SK-N-SH (cell line): ENCODE measurements at regions not wholly inside any gene's neighbourhood (a gene's known extent, or its start where the extent isn't known, plus 50 kb on each side); places are given as distances from the start of the nearest gene placed in this dataset.

Experiments
- CTCF ChIA-PET: fragments of 300-600, 350-600 bp; formaldehyde crosslinking; extraction: SDS; loops from one replicate; lab custom pipeline; 2021; lab: Yijun Ruan, JAX
- POLR2A ChIA-PET: fragments of 350-600 bp; sonication (Branson Sonifier 250); formaldehyde crosslinking; extraction: SDS; loops from one replicate; lab custom pipeline; 2020; ENCODE audit warnings: antibody characterized with exemption, inconsistent platforms; lab: Yijun Ruan, JAX
- DNase-seq: peaks from one replicate; pipeline ENCODE4 v3.0.0; 2012
- H2AFZ ChIP-seq: fragments of 200-600 bp; sonication (generic); 2 replicates; pipeline ENCODE4 v1.8.1; 2016; ENCODE audit warnings: antibody characterized with exemption, mild to moderate bottlenecking, low read depth
- H3F3A ChIP-seq: fragments of 200-600 bp; sonication (generic); replicated peaks from 2 replicates; pipeline ENCODE3; 2016; ENCODE audit warnings: antibody characterized with exemption, mild to moderate bottlenecking; ENCODE audit not compliant: insufficient read depth
- H3K27ac ChIP-seq, 2 experiments: fragments of 200-500 bp in 1 of 2; fragments of 200-600 bp in 1 of 2; sonication (Bioruptor generic) in 1 of 2; sonication (generic), shearing (Covaris generic) in 1 of 2; 2 replicates each; pipeline versions ENCODE4 v1.5.1 to v1.6.1; 2014 to 2016; ENCODE audit warnings: low read depth in 2 of 2, inconsistent platforms in 1 of 2, low read length in 1 of 2, mild to moderate bottlenecking in 1 of 2, mixed read lengths in 1 of 2
- H3K27me3 ChIP-seq: fragments of 200-600 bp; sonication (generic), shearing (Covaris generic); 2 replicates; pipeline ENCODE4 v1.6.1; 2016; ENCODE audit warnings: mixed run types; ENCODE audit not compliant: insufficient read depth
- H3K36me3 ChIP-seq, 2 experiments: fragments of 200-500 bp in 1 of 2; fragments of 200-600 bp in 1 of 2; sonication (Bioruptor generic) in 1 of 2; sonication (generic) in 1 of 2; replicated peaks in 1 of 2; 2 replicates each; pipeline versions ENCODE3 to v1.5.1; 2014 to 2016; ENCODE audit warnings: low read length in 1 of 2, mild to moderate bottlenecking in 1 of 2; ENCODE audit not compliant: insufficient read depth in 2 of 2, control insufficient read depth in 1 of 2
- H3K4me1 ChIP-seq, 2 experiments: fragments of 200-500 bp in 1 of 2; fragments of 200-600 bp in 1 of 2; sonication (Bioruptor generic) in 1 of 2; sonication (generic), shearing (Covaris generic) in 1 of 2; 2 replicates each; pipeline versions ENCODE4 v1.5.1 to v1.6.1; 2014 to 2016; ENCODE audit warnings: low read depth in 1 of 2, low read length in 1 of 2, mixed run types in 1 of 2; ENCODE audit not compliant: insufficient read depth in 2 of 2, control insufficient read depth in 1 of 2
- H3K4me2 ChIP-seq: fragments of 200-600 bp; sonication (generic), shearing (Covaris generic); 2 replicates; pipeline ENCODE4 v1.6.1; 2017; ENCODE audit warnings: mixed run types
- H3K4me3 ChIP-seq, 2 experiments: fragments of 200-500 bp in 1 of 2; fragments of 200-600 bp in 1 of 2; sonication (Bioruptor generic) in 1 of 2; sonication (generic), shearing (Covaris generic) in 1 of 2; 2 replicates each; pipeline versions ENCODE4 v1.5.1 to v1.8.1; 2014 to 2016; ENCODE audit warnings: low read depth in 2 of 2, inconsistent platforms in 1 of 2, low read length in 1 of 2, mild to moderate bottlenecking in 1 of 2, mixed read lengths in 1 of 2, moderate library complexity in 1 of 2
- H3K79me2 ChIP-seq: fragments of 200-600 bp; sonication (generic); 2 replicates; pipeline ENCODE4 v1.8.1; 2017; ENCODE audit warnings: mild to moderate bottlenecking; ENCODE audit not compliant: insufficient read depth
- H3K9ac ChIP-seq: fragments of 200-600 bp; sonication (generic); 2 replicates; pipeline ENCODE4 v1.6.1; 2017; ENCODE audit warnings: mixed run types
- H3K9me2 ChIP-seq: fragments of 200-600 bp; sonication (generic); 2 replicates; pipeline ENCODE4 v1.6.1; 2017; ENCODE audit warnings: mixed run types
- H3K9me3 ChIP-seq: fragments of 200-600 bp; sonication (generic); 2 replicates; pipeline ENCODE4 v1.6.1; 2017; ENCODE audit warnings: mixed run types, mild to moderate bottlenecking, moderate library complexity
- H4K20me1 ChIP-seq: fragments of 200-600 bp; sonication (generic); 2 replicates; pipeline ENCODE4 v1.6.1; 2017; ENCODE audit warnings: mild to moderate bottlenecking, mixed run types; ENCODE audit not compliant: insufficient read depth
- CHD2 ChIP-seq: fragments of 150-350 bp; IDR thresholded peaks from 2 replicates; pipeline ENCODE4 v1.6.1; 2018; ENCODE audit warnings: low read length; ENCODE audit not compliant: partially characterized antibody
- FOSL2 ChIP-seq: IDR thresholded peaks from 2 replicates; pipeline ENCODE4 v1.4.0; 2012; ENCODE audit warnings: low read depth, mild to moderate bottlenecking, moderate library complexity, borderline replicate concordance
- FOXM1 ChIP-seq: IDR thresholded peaks from 2 replicates; pipeline ENCODE4 v1.4.0; 2012; ENCODE audit warnings: low read depth, mild to moderate bottlenecking
- GATA2 ChIP-seq: sonication (generic); formaldehyde crosslinking; IDR thresholded peaks from 2 replicates; pipeline ENCODE4 v1.5.0; 2020; ENCODE audit warnings: mild to moderate bottlenecking, missing genetic modification reagents
- MEF2A ChIP-seq: IDR thresholded peaks from 2 replicates; pipeline ENCODE4 v1.4.0; 2012; ENCODE audit warnings: low read depth, borderline replicate concordance
- TAF1 ChIP-seq: IDR thresholded peaks from 2 replicates; pipeline ENCODE4 v1.6.1; 2012; ENCODE audit warnings: low read depth, mild to moderate bottlenecking, low read length, moderate library complexity, borderline replicate concordance
- YY1 ChIP-seq: IDR thresholded peaks from 2 replicates; pipeline ENCODE4 v1.4.0; 2012; ENCODE audit warnings: low read depth, mild to moderate bottlenecking
- WGBS: methylation state at CpG from one replicate; pipeline ENCODE4 v1.1.6; 2017; ENCODE audit warnings: low lambda C conversion rate; 5-methylcytosine and 5-hydroxymethylcytosine counted together
- TF ChIP-seq, protein P1 (sequence below): fragments of 200-600 bp; sonication (generic); IDR thresholded peaks from 2 replicates; pipeline ENCODE4 v1.6.1; 2017; ENCODE audit warnings: antibody characterized with exemption, mild to moderate bottlenecking, moderate library complexity
- TF ChIP-seq, protein P2 (sequence below): fragments of 150-350 bp; IDR thresholded peaks from 2 replicates; pipeline ENCODE4 v1.6.1; 2016; ENCODE audit warnings: mild to moderate bottlenecking, low read depth, low read length

DNA sequence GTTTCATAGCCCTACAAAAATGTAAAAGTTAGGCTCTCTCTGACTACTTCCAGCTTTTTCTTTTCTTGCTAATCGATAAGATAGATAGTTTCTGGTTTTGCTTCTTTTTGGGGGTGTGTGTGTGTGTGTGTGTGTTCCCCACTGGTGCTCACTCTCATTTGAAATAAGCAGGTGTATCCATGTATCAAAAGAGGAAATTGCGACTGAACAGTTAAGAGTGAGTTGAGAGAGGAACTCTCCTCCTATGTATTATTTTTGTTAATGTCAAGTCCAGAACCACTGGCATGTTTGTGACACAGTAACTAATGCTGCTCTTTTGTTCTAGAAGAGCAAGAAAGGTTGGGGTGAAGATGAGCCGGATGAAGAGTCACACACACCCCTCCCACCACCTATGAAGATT lies 96.7 kb upstream of the UMPS start:
- Histone ChIP-seq H2AFZ (no peak overlapping the region), H3F3A (no peaks in the 10 kb centered on the region), H3K9me3 (no peaks in the 10 kb centered on the region), H3K4me2 (no peak overlapping the region), H3K9me2 (no peaks in the 10 kb centered on the region), H3K79me2 (no peaks in the 10 kb centered on the region), H3K9ac (no peak overlapping the region), H3K27me3 (no peaks in the 10 kb centered on the region), H3K4me1 (no peaks in the 10 kb centered on the region; a peak in 1 of 4 replicates), H3K27ac (no peak overlapping the region), H3K4me3 (no peak overlapping the region), H4K20me1 (no peaks in the 10 kb centered on the region), H3K36me3 (peaks cover 6 to 8% of the 10 kb centered on the region in 2 experiments)
- 86% methylated on average over 3 of the region's 3 CpGs for WGBS
- ChIA-PET POLR2A (no interaction called here), CTCF (interaction anchor here (1.6 kb wide), 1 partner anchor 56 kb away, joined by 5 read pairs; no protein-coding TSS in a partner anchor)
- DNase-seq = no peak
- TF ChIP-seq YY1 = no peak
- no peak for TF ChIP-seq FOXM1
- no peak for TF ChIP-seq CHD2
- TF ChIP-seq, protein P1, sequence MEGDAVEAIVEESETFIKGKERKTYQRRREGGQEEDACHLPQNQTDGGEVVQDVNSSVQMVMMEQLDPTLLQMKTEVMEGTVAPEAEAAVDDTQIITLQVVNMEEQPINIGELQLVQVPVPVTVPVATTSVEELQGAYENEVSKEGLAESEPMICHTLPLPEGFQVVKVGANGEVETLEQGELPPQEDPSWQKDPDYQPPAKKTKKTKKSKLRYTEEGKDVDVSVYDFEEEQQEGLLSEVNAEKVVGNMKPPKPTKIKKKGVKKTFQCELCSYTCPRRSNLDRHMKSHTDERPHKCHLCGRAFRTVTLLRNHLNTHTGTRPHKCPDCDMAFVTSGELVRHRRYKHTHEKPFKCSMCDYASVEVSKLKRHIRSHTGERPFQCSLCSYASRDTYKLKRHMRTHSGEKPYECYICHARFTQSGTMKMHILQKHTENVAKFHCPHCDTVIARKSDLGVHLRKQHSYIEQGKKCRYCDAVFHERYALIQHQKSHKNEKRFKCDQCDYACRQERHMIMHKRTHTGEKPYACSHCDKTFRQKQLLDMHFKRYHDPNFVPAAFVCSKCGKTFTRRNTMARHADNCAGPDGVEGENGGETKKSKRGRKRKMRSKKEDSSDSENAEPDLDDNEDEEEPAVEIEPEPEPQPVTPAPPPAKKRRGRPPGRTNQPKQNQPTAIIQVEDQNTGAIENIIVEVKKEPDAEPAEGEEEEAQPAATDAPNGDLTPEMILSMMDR = no peak
- no peak for TF ChIP-seq GATA2 (CRISPR knock-in tag)

DNA sequence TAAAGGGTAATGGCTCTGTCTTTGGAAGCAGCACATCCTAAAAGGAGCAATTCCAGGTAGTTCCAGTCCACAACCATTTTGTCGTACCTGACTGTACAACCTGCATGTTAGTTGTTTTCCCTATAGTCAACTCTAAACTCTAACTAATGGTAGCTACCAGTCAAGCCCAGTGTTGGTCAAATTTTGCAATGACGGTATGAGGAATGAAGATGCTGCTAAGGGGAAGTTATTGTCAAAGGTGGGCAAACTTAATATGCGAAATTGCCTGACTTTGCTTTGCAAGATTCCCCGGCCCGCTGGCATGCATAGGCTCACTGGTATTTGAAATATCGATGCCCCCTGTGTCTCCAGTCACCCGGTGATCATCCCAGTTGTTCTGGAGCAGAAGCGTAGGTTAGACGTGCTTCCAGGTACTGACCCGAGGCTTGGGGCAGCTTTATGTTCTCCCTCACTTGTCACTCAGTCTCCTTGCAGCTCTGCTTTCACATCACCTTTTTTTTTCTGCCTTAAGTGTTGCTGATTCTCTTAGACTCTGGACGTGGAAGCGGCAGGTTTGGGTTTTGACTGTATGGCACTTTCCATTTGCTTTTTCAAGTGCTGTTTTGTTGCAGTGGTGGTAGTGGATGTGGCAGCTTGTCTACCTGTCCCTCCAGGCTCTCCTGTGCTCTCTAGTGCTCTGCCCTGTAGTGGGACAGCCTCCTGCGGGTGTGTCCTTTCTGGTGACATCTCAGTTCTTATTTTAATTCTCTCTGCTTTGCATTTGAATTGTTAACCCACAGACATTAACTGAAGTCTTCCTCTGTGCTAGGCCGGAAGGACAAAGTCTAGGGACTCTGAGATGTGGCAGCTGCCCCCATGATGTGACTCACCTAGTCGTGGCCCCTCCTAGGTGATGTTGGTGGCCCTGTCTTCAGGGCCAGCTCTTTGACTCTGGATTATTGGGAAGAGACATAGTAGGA lies 95.8 kb upstream of the UMPS start:
- Histone ChIP-seq H3K4me3 (no peak overlapping the region), H2AFZ (no peak overlapping the region), H3K27ac (no peak overlapping the region), H3K27me3 (no peaks in the 10 kb centered on the region), H3F3A (no peaks in the 10 kb centered on the region), H3K79me2 (no peaks in the 10 kb centered on the region), H3K4me2 (no peak overlapping the region), H3K36me3 (peaks cover 6 to 8% of the 10 kb centered on the region in 2 experiments), H3K9me2 (no peaks in the 10 kb centered on the region), H3K9me3 (no peaks in the 10 kb centered on the region), H3K4me1 (no peaks in the 10 kb centered on the region; a peak in 1 of 4 replicates), H3K9ac (no peak overlapping the region), H4K20me1 (no peaks in the 10 kb centered on the region)
- ChIA-PET CTCF (interaction anchor here (1.4 to 1.6 kb wide), 2 partner anchors 55 to 69 kb away, joined by 3 to 5 read pairs; no protein-coding TSS in a partner anchor), POLR2A (no interaction called here)
- no peak for DNase-seq
- no peak for TF ChIP-seq MEF2A
- TF ChIP-seq, protein P2, sequence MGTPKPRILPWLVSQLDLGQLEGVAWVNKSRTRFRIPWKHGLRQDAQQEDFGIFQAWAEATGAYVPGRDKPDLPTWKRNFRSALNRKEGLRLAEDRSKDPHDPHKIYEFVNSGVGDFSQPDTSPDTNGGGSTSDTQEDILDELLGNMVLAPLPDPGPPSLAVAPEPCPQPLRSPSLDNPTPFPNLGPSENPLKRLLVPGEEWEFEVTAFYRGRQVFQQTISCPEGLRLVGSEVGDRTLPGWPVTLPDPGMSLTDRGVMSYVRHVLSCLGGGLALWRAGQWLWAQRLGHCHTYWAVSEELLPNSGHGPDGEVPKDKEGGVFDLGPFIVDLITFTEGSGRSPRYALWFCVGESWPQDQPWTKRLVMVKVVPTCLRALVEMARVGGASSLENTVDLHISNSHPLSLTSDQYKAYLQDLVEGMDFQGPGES = no peak
- TF ChIP-seq FOSL2 = no peak
- no peak for TF ChIP-seq TAF1
- WGBS = 87% methylated on average over 14 of the region's 15 CpGs
